Fibroblast of villous mesenchyme (primary cell): ENCODE measurements at regions not wholly inside any gene's neighbourhood (a gene's known extent, or its start where the extent isn't known, plus 50 kb on each side); places are given as distances from the start of the nearest gene placed in this dataset.

Experiments
- DNase-seq: peaks from one replicate; pipeline ENCODE4 v3.0.0-alpha.2; 2010; ENCODE audit warnings: low read depth
- H3K4me3 ChIP-seq: 2 replicates; pipeline ENCODE4 v1.5.1; 2011; ENCODE audit warnings: low read depth, mild to moderate bottlenecking, low read length
- TF ChIP-seq, protein P1 (sequence below): IDR thresholded peaks from 2 replicates; pipeline ENCODE4 v1.5.1; 2012; ENCODE audit warnings: low read depth, mild to moderate bottlenecking, low read length; ENCODE audit not compliant: insufficient read depth

DNA sequence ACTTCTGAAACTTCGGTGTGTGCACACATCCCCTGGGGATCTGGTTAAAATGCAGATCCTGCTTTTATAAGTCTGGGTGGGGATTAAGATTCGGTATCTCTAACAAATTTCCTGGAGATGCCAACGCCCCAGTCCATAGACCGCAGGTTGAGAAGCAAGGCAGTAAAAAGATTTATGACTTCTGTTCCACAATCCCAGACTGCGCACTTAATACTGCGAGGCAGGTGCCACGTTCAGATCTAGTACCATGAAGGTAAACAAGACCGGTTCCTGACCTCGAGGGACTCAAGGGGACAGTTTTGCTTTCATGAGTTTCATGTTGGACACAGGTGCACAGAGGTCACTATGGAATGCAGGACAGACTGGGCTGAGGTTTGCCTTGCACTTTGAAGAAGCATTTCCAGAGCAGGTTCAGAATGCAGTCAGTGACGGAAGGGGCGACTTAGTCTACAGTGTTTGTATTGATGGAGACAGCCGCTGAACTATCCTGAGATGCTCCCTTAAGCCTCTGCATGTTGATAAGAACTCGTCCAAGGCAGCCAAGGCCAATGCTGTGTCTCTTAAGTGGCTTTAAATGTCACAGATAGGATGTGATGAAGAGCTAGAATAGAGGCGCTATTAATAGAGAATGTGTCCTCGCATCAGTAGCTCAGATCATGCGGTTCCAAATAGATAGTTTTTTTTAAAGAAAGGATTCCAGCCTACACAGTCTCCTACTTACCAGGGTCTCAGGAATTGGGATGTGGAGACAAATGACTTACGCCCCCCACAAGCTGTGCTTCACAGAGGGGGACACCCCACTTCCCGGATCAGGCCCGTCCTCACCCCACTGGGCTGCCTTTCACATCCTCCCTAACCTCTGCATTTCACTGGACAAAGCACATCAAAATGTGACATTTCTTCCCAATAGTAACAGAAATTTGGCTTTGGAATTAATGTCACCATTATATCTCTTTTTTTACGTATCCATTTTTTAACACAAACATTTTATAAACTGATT lies 97.1 kb upstream of the IRS2 start:
- TF ChIP-seq, protein P1, sequence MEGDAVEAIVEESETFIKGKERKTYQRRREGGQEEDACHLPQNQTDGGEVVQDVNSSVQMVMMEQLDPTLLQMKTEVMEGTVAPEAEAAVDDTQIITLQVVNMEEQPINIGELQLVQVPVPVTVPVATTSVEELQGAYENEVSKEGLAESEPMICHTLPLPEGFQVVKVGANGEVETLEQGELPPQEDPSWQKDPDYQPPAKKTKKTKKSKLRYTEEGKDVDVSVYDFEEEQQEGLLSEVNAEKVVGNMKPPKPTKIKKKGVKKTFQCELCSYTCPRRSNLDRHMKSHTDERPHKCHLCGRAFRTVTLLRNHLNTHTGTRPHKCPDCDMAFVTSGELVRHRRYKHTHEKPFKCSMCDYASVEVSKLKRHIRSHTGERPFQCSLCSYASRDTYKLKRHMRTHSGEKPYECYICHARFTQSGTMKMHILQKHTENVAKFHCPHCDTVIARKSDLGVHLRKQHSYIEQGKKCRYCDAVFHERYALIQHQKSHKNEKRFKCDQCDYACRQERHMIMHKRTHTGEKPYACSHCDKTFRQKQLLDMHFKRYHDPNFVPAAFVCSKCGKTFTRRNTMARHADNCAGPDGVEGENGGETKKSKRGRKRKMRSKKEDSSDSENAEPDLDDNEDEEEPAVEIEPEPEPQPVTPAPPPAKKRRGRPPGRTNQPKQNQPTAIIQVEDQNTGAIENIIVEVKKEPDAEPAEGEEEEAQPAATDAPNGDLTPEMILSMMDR, result no peak
- no peak overlapping the region for H3K4me3 ChIP-seq
- DNase-seq, result no peak

GRCh38 chr13:109881961-109882558 lies 95.7 kb upstream of the IRS2 start:
- TF ChIP-seq, protein P1, result no peak
- H3K4me3 ChIP-seq, result no peak overlapping the region
- DNase-seq, result no peak

- TF ChIP-seq, protein P1, result no peak
- H3K4me3 ChIP-seq, result no peak overlapping the region
- no peak for DNase-seq
These were observed 95.0 kb upstream of the IRS2 start for GRCh38 chr13:109881347-109881725.

DNA sequence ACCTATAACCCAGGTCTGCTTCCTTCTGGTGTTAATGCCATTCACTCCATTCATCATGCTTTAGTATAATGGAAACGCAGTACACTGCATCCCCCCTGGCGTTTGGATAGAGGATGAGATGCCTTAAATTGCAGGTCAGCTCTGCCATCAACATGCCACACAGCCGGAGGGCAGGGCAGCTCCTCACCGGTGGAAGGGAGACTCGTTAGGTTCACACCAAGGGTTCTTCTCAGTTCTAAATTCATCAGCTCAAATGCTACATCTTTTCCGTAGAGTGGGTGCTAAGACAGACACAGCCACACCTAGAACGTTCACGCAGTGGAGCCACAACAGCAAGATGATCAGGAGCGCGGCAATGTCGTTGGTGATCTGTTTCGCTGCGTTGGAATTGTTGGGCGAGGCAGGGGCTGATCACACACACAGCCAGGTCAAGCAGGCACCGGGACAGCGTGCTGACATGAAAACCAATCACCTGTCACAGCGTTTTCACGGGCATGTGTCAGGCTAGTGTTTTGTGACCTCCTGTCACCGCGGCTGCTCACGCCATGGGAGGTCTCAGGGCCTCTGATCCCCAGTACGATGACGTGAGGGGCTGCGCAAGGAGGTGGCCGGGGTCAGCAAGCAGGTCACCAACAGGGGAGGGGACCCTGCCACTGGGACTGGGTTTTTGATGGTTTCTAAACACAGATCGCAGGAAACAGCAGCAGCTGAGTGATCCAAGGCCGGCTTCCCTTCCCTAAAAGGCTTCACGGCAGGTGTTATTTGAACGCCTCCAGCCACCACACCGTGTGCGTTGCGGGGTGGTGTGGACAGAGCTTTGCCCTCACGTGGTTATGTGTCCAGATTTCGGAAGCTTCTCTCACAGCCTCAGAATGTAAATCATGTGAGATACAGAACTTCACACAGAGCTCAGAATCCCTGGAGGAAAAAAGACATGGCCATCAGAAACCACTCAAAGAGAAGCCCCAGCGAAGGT lies 94.3 kb upstream of the IRS2 start:
- H3K4me3 ChIP-seq, result no peak overlapping the region
- TF ChIP-seq, protein P1, result no peak
- DNase-seq, result no peak

DNA sequence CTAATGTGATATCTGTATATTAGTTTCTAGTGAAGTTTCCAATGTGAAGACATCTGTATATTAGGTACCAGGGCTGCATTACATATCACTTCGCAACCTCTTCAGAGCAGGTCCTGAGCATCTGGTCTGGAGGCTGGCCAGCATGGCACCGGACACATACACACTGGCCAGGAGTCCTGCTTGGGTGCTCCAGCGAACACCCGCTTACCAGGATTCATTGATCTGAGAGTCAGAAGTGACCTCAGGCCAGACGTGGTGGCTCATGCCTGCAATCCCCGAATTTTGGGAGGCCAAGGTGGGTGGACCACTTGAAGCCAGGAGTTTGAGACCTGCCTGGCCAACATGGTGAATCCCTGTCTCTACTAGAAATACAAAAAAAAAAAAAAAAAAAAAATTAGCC lies 93.0 kb upstream of the IRS2 start:
- DNase-seq, result no peak
- TF ChIP-seq, protein P1, result no peak
- H3K4me3 ChIP-seq, result no peak overlapping the region

- DNase-seq, result no peak
- no peak overlapping the region for H3K4me3 ChIP-seq
- TF ChIP-seq, protein P1, result no peak
These were observed 91.4 kb upstream of the IRS2 start for GRCh38 chr13:109877809-109878208.
